Mucosa of gallbladder (tissue), 1 donor: ENCODE measurements at regions not wholly inside any gene's neighbourhood (a gene's known extent, or its start where the extent isn't known, plus 50 kb on each side); places are given as distances from the start of the nearest gene placed in this dataset.
"Not testable (repeated sequence)": the region's sequence is repeated elsewhere in the genome, so short reads cannot be mapped to it uniquely, and the experiment has no call there.

Experiments
- DNase-seq: peaks from one replicate; pipeline ENCODE4 v3.0.0-alpha.2; 2020; ENCODE audit warnings: low spot score
- donor health status: DM: no; HTN: no; CAD: no.

- DNase-seq = no peak
Measured at GRCh38 chr3:82410366-82410765, 648.9 kb upstream of the GBE1 start.

- no peak for DNase-seq
Measured at GRCh38 chr3:82409842-82410241, 648.4 kb upstream of the GBE1 start.

- no peak for DNase-seq
Measured at GRCh38 chr3:82392203-82392775, 630.8 kb upstream of the GBE1 start.

GRCh38 chr3:82390868-82391267 is 629.4 kb upstream of the GBE1 start:
- DNase-seq = no peak

GRCh38 chr3:82386647-82387046 is 625.2 kb upstream of the GBE1 start:
- DNase-seq = no peak

GRCh38 chr3:82384181-82384580 is 622.7 kb upstream of the GBE1 start:
- no peak for DNase-seq

- DNase-seq = no peak
Measured at GRCh38 chr3:82382831-82383230, 621.4 kb upstream of the GBE1 start.

GRCh38 chr3:82378392-82378791 is 616.9 kb upstream of the GBE1 start:
- no peak for DNase-seq

GRCh38 chr3:82376883-82377282 is 615.4 kb upstream of the GBE1 start:
- no peak for DNase-seq

GRCh38 chr3:82373833-82374232 is 612.4 kb upstream of the GBE1 start:
- DNase-seq = not testable (repeated sequence)

GRCh38 chr3:82364827-82365226 is 603.4 kb upstream of the GBE1 start:
- no peak for DNase-seq

GRCh38 chr3:82363131-82363530 is 601.7 kb upstream of the GBE1 start:
- DNase-seq = no peak

- no peak for DNase-seq
Measured at GRCh38 chr3:82355228-82355627, 593.8 kb upstream of the GBE1 start.

GRCh38 chr3:82354228-82354627 is 592.8 kb upstream of the GBE1 start:
- DNase-seq = no peak

- DNase-seq = no peak
Measured at GRCh38 chr3:82353306-82354171, 592.1 kb upstream of the GBE1 start.

- no peak for DNase-seq
Measured at GRCh38 chr3:82347585-82347984, 586.1 kb upstream of the GBE1 start.

- DNase-seq = no peak
Measured at GRCh38 chr3:82342521-82342920, 581.1 kb upstream of the GBE1 start.

- no peak for DNase-seq
Measured at GRCh38 chr3:82329300-82329699, 567.9 kb upstream of the GBE1 start.

- DNase-seq = no peak
Measured at GRCh38 chr3:82311901-82312300, 550.5 kb upstream of the GBE1 start.

- DNase-seq = no peak
Measured at GRCh38 chr3:82308755-82309154, 547.3 kb upstream of the GBE1 start.

- no peak for DNase-seq
Measured at GRCh38 chr3:82306189-82306588, 544.7 kb upstream of the GBE1 start.

GRCh38 chr3:82294609-82295008 is 533.2 kb upstream of the GBE1 start:
- no peak for DNase-seq

- DNase-seq = no peak
Measured at GRCh38 chr3:82293867-82294266, 532.4 kb upstream of the GBE1 start.

GRCh38 chr3:82293435-82293834 is 532.0 kb upstream of the GBE1 start:
- no peak for DNase-seq
